Panc1 (cell line): ENCODE measurements at regions not wholly inside any gene's neighbourhood (a gene's known extent, or its start where the extent isn't known, plus 50 kb on each side); places are given as distances from the start of the nearest gene placed in this dataset.

Experiments
- CTCF ChIP-seq: fragments of 450-650 bp; IDR thresholded peaks from 2 replicates; pipeline ENCODE4 v1.5.1; 2017; ENCODE audit warnings: mild to moderate bottlenecking
- POLR2AphosphoS5 ChIP-seq: IDR thresholded peaks from 2 replicates; pipeline ENCODE4 v1.6.1; 2012; ENCODE audit warnings: mild to moderate bottlenecking, low read depth, low read length, moderate library complexity
- REST ChIP-seq, 2 experiments: IDR thresholded peaks; 2 replicates each; pipeline ENCODE4 v1.6.1; 2011 to 2012; ENCODE audit warnings: low read depth in 2 of 2, control low read depth in 1 of 2, low read length in 1 of 2, mild to moderate bottlenecking in 1 of 2, moderate library complexity in 1 of 2; ENCODE audit not compliant: insufficient read depth in 1 of 2
- SIN3A ChIP-seq: IDR thresholded peaks from 2 replicates; pipeline ENCODE4 v1.6.1; 2012; ENCODE audit warnings: low read depth, mild to moderate bottlenecking, low read length, moderate library complexity, borderline replicate concordance; ENCODE audit not compliant: insufficient read depth
- TCF7L2 ChIP-seq: IDR thresholded peaks from 2 replicates; pipeline ENCODE4 v1.6.1; 2011; ENCODE audit warnings: mild to moderate bottlenecking, low read depth, low read length, inconsistent platforms

- TF ChIP-seq CTCF = no peak
- no peak for TF ChIP-seq REST (IDR thresholded peaks at IDR 0.05; ENCODE audit: insufficient read depth in 1 of 2, low read depth in 2 of 2, low read length in 1 of 2)
- TF ChIP-seq SIN3A = no peak
- TF ChIP-seq TCF7L2 = no peak
- no peak for TF ChIP-seq POLR2AphosphoS5
Observed at GRCh38 chr13:48775285-48775684, 121.6 kb downstream of the CYSLTR2 start.
